H54 (cell line): ENCODE measurements at regions not wholly inside any gene's neighbourhood (a gene's known extent, or its start where the extent isn't known, plus 50 kb on each side); places are given as distances from the start of the nearest gene placed in this dataset.

Source experiments
- DNase-seq: peaks from one replicate; pipeline ENCODE4 v3.0.0; 2011; ENCODE audit warnings: low spot score, mixed read lengths; ENCODE audit not compliant: insufficient read length
- FAIRE-seq: peaks from 3 replicates; lab custom pipeline; 2011; peaks lifted over from hg19 to GRCh38; lab: Jason Lieb, UNC
- POLR2A ChIP-seq: IDR thresholded peaks from 2 replicates; pipeline ENCODE4 v1.6.1; 2011; ENCODE audit warnings: low read depth, mild to moderate bottlenecking, low read length

- FAIRE-seq: no peak
- DNase-seq: no peak
- TF ChIP-seq POLR2A: no peak
Observed at GRCh38 chr5:158084292-158084691, 225.3 kb upstream of the CLINT1 start.

DNA sequence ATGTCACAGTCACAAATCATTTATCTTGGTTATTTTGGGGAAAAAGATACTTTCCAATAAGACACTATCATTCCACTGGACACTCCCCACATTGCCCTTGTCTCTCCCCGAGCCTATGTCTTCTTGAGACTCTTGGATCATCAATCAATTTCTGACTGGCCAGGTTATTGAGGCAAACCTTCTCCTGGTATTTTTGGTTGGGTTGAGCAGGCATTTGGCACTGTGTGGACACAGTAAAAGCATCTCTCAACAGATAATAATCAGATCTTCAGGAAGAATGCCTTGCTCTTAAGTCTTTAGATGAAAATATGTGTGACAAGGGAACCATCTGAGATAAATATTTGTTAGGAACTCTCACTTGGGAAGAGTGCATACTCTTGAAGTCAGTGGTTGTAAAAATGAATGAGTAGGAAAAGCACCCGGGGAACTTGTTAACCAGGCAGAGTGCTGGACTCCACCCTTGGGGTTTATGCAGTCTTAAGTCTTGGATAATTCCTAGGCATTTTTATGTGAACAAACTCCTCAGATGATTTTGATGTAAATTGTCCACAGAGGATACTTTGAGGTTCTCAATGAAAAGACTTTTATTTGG lies 223.8 kb upstream of the CLINT1 start:
- DNase-seq: no peak
- no peak for TF ChIP-seq POLR2A
- FAIRE-seq: no peak

GRCh38 chr5:158080112-158080511 lies 221.2 kb upstream of the CLINT1 start:
- FAIRE-seq (no peak), DNase-seq (no peak)
- no peak for TF ChIP-seq POLR2A

- no peak for TF ChIP-seq POLR2A
- FAIRE-seq: no peak
- no peak for DNase-seq
Observed at GRCh38 chr5:158079097-158079496, 220.2 kb upstream of the CLINT1 start.

- FAIRE-seq (no peak), DNase-seq (peak; percentile 23)
- TF ChIP-seq POLR2A: no peak
Observed at GRCh38 chr5:158074992-158075769, 216.2 kb upstream of the CLINT1 start.

DNA sequence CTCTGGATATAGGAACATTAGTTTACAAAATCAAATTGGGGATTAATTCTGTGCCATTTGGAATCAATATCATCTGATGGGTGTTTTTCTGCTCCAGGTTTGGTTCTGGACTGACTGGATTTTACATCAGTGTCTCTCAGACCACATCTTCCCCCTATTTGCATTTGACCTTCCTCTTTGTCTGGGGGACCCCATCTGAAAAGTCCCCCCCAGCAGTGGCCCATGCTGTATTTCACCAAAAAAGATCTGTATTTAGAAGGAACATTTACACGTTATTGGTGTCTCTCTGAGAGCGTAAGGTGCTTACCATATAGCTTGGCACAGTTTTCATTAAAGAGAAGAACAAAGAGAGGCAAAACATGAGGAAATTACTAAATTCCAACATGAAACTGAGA lies 215.6 kb upstream of the CLINT1 start:
- DNase-seq: no peak
- no peak for FAIRE-seq
- no peak for TF ChIP-seq POLR2A

DNA sequence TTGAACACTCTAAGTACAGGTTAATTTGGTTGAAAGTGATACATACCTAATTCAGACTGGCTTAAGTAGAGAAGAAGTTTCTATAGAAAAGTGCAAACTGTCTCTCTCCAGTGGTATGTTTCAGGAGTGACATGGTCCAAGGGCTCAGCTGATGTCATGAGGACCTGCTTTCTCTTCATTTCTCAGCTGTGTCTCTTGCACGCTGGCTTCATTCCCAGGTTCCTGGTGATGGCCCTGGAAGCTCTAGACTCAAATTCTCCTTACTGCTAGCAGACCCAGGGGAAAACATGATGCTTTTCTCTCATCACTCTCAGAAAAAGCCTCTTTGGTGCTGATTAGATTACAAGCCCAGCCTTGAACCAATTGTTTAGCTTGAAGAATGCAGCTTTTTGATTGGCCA lies 211.9 kb upstream of the CLINT1 start:
- no peak for TF ChIP-seq POLR2A
- no peak for FAIRE-seq

DNA sequence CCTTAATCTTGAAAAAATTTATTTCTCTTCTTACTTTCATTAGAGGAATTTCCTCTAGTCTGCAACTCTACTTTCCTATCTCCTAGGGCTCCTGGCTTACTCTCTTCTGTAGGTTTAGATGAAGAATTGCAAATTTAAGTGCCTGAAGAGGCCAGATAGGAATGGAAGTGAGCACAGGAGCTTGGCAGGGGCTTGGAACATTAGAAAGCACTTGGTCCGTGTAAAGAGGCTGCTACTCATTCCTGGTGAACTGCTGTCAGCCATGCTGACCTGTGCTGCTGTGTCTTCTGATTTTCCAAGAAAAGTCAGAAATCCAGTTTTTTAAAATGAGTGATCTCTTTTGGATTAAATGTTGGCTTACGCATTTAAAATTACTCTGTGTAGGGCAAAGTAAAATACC lies 210.9 kb upstream of the CLINT1 start:
- no peak for TF ChIP-seq POLR2A
- no peak for DNase-seq
- FAIRE-seq: no peak

More for the DNA sequence above, 211.9 kb upstream of the CLINT1 start:
- DNase-seq: no peak

DNA sequence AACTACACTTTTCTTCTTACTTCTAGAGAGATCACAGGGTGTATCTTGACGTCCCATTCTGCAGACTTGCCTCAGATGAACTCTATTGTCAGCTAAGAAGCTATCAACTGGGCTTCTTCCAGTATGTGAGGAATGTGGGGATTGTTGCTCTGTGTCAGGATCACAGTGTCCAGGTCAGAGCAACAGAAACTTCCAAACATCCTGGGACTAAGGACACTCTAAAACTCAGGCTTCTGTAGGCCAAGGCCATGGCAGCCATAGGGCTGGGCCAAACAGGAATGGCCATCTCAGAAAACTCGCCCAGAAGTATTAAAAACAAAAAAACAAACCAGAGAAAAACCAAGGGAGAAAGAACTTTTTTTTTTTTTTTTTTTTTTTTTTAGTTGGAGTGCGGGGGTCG lies 210.0 kb upstream of the CLINT1 start:
- FAIRE-seq: no peak
- TF ChIP-seq POLR2A: no peak

DNA sequence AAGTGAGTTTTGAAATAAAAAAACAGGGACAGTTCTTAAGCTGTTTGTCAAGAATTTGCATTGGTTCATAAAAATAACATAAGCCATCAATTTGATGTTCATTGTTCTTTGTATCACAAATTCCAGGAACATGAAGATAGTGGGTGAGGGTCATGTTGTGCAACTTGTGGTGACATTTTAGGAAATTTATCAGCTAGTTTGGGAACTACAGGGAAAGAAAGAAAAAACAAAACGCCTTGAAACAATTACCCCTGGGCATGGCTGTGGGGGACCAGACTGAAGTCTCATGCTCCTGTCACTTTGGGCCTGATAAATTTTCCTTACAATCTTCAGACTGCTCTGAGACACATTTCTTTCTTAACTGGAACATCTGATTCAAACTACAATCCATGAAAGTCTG lies 207.1 kb upstream of the CLINT1 start:
- DNase-seq (no peak), FAIRE-seq (no peak)
- TF ChIP-seq POLR2A: no peak

More for the DNA sequence above, 210.0 kb upstream of the CLINT1 start:
- DNase-seq: no peak

GRCh38 chr5:158064334-158065123 lies 205.6 kb upstream of the CLINT1 start:
- TF ChIP-seq POLR2A: no peak
- DNase-seq (no peak), FAIRE-seq (no peak)

- no peak for TF ChIP-seq POLR2A
- DNase-seq (no peak), FAIRE-seq (no peak)
Observed at GRCh38 chr5:158063052-158063451, 204.1 kb upstream of the CLINT1 start.

- FAIRE-seq: no peak
- DNase-seq: no peak
- TF ChIP-seq POLR2A: no peak
Observed at GRCh38 chr5:158061451-158061850, 202.5 kb upstream of the CLINT1 start.

DNA sequence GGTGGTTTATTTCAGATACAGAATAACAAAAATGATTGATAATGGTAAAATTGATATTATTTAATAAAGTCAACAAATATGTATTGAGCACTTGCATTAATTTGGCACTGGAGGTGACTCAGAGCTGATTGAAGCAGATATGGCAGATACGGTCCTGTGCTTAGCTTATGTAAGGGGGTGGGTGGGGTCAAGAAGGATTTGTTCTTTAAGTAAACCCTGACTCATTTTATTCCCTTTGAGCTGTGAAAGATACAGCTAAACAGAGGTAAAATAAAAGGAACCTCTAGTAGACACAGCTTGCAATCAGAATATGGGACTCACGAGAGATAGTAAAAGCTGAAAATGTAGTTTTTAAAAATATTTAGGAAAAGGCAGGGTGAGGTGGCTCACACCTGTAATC lies 201.3 kb upstream of the CLINT1 start:
- FAIRE-seq (no peak), DNase-seq (no peak)
- TF ChIP-seq POLR2A: no peak
